Dedifferentiated amniotic fluid mesenchymal stem cell (primary cell): ENCODE measurements at regions not wholly inside any gene's neighbourhood (a gene's known extent, or its start where the extent isn't known, plus 50 kb on each side); places are given as distances from the start of the nearest gene placed in this dataset.
"Not testable (repeated sequence)": the region's sequence is repeated elsewhere in the genome, so short reads cannot be mapped to it uniquely, and the experiment has no call there.

ENCODE experiments used
- DNase-seq: peaks from one replicate; pipeline ENCODE4 v3.0.0-alpha.2; 2016; ENCODE audit errors: extremely low spot score

- no peak for DNase-seq
Measured at GRCh38 chr14:35988972-35989690, 163.0 kb downstream of the BRMS1L start.

DNA sequence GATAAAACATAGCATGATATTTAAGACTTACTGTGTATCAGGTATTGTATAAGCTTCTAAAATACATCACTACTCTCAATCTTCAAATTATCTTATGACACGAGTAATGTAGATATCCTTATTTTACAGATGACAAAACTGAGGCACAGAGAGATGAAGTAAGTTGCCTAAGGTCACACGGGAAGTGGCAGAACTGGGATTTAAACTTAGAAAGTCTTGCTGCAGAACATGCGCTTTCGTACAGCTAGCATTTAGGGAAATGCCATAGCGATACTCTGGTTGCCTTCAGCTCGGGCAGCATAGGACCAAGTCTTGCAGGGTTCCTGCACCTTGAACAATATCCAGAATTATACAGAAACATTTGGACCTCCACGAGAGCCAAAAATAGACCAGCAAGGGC lies 162.4 kb downstream of the BRMS1L start:
- DNase-seq: no peak

DNA sequence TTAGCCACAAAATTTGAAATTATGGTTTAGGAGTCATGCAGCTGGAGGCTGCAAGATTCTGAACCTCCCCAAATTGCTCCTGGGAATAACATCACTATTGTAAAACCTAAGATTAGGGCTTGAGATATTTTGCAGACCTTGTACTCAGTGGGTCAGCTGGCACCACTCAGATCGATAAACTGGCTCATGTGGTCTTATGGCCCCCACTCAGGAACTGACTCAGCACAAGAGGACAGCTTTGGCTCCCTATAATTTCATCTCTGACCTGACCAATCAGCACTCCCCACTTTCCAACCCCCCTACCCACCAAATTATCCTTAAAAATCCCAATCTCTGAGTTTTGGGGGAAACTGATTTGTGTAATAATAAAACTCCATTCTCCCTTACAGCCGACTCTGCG lies 161.6 kb downstream of the BRMS1L start:
- DNase-seq: no peak

- DNase-seq: no peak
Measured at GRCh38 chr14:35986219-35986573, 160.1 kb downstream of the BRMS1L start.

DNA sequence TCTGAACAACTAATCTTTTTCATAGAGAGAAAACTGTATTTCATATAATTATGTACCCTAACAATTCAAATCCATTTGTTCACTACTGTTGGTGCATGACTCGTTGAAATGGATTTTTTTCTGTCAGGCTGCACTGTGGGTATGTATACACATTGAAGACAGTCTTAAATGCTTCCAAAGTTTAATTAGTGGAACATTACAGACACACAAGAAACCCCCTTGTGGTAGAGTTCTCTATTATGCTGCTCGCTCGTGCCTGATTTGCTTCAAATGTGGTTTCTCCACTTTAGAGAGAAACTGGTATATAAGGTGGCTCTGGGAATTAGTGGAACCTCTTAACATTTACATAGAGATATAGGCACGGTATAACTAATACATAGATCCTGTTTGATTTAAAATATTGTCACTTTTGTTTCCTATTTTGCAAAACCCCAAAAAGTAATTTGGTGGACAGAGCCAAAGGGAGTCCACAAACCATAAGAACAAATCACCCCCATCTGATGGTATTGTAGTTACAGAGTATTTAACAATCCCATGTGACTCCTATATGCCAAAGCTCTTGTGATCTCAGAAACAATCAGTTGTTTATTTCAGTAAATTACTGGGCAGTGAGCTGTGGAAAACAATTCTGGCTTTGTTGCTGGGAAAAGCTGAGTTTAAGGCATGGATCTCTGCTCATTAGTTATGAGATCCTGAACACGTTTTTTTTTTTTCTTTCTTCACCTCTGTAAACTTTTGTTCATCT lies 159.5 kb downstream of the BRMS1L start:
- no peak for DNase-seq

DNA sequence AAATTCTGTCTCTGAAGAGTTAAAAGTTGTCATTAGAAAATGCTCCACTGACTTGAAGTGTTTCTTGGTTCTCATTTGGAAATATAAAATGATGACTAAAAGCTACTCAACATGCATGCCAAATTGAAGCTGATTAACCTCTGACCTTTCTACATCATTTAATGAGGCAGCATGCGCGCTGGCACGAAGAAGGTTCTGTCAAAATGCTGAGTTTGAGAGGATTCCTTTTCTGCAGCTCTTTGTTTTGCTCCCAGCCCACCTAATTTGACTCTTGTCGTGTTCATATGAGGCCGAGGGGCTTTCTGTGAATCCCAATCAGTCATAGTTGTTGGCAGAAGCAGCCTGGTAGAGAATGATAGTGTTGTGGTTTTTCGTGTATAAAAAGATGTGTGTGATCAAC lies 153.4 kb downstream of the BRMS1L start:
- DNase-seq: no peak

DNA sequence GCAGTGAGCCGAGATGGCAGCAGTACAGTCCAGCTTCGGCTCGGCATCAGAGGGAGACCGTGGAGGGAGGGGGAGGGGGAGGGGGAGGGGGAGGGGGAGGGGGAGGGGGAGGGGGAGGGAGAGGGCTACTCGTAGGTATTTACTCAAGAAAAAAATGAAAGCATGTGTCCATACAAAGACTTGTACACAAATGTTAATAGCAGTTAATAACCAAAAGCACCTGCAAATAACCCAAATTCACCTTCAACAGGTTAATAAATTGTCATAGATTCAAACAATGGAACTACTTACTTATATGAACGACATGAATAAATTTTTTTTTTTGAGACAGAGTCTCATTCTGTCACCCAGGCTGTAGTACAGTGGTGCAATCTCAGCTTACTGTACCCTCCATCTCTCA lies 152.4 kb downstream of the BRMS1L start:
- DNase-seq: no peak

GRCh38 chr14:35975814-35976213 lies 149.7 kb downstream of the BRMS1L start:
- no peak for DNase-seq

DNA sequence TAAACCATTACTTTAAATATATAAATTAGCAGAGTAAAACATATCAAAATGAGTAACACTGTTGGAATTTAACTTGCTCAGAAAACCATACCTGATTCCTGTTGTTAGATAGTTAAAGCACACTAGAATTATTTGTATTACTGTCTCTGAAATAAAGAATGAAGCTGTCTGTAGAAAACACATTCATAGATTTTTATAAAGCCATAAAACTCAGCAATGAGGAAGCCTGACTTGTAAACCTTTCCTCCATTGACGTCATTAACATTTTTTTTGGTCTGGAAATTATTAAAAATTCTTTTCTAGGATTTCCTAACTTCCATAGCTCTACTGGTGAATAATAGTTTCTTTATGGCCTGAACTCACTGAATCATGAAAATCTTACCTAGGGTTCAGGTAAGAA lies 147.6 kb downstream of the BRMS1L start:
- DNase-seq: no peak

GRCh38 chr14:35971965-35972630 lies 146.0 kb downstream of the BRMS1L start:
- DNase-seq: no peak

- no peak for DNase-seq
Measured at GRCh38 chr14:35969310-35969709, 143.2 kb downstream of the BRMS1L start.

DNA sequence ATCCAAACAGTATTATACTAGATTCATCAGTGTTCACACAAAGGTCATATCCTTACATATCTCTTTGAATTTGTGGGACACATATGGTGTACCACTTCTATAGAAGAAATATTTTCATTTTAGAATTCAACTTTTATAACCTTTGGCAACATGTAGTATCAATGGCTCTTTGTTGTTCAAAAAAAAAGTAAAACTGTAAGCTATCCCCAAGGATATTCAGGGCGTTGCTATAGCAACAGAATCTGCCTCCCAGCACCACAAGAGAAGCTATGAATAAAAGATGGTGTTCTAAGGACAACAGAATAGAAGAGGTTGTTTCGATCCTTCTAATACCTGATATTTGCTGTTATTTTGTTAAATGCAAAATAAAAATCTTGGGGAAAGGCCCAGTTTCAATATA lies 139.3 kb downstream of the BRMS1L start:
- DNase-seq: no peak

GRCh38 chr14:35964697-35965286 lies 138.7 kb downstream of the BRMS1L start:
- DNase-seq: no peak

- no peak for DNase-seq
Measured at GRCh38 chr14:35963209-35963608, 137.1 kb downstream of the BRMS1L start.

- no peak for DNase-seq
Measured at GRCh38 chr14:35961697-35962274, 135.6 kb downstream of the BRMS1L start.

DNA sequence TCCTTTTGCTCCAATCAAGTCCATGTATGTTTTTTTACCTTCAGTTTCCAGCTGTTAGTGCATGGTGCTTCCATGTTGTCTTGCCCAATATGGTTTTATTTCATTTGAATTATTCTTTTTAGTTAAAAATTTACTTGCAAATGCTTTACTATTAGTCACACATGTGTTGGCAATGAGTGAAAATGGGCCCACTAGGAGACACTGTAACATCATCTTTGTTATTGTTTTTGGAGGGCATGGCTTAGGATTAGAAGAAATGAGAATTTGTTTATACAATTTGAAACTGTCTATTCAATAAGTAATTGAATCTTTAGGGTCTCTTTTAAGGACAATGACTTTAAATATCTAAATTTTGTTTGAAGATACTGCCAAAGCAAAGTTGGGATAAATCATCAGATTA lies 133.7 kb downstream of the BRMS1L start:
- no peak for DNase-seq

DNA sequence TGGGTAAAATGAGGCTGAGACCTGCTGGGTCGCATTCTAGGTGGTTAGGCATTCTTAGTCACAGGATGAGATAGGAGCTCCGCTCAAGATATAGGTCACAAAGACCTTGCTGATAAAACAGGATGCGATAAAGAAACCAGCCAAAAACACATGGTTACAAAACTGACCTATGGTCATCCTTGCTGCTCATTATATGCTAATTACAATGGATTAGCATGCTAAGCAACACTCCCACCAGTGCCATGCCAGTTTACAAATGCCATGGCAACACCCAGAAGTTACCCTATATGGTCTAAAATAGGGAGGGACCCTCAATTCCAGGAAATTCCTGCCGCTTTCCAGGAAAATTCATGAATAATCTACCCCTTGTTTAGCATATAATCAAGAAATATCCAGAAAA lies 132.4 kb downstream of the BRMS1L start:
- no peak for DNase-seq

GRCh38 chr14:35956376-35957085 lies 130.4 kb downstream of the BRMS1L start:
- no peak for DNase-seq

GRCh38 chr14:35952584-35952983 lies 126.4 kb downstream of the BRMS1L start:
- no peak for DNase-seq

GRCh38 chr14:35949920-35950513 lies 123.9 kb downstream of the BRMS1L start:
- no peak for DNase-seq

DNA sequence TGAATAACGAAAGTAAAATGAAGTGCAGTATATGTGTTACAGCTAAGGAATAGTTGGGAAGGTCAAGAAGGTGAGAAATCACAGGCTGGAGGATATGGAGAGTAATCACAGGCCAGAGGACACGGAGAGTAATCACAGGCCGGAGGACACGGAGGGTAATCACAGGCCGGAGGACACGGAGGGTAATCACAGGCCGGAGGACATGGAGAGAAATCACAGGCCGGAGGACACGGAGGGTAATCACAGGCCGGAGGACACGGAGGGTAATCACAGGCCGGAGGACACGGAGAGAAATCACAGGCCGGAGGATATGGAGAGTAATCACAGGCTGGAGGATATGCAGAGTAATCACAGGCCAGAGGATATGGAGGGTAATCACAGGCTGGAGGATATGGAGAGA lies 121.8 kb downstream of the BRMS1L start:
- DNase-seq: not testable (repeated sequence)
